SJSA1 (cell line): ENCODE measurements at regions not wholly inside any gene's neighbourhood (a gene's known extent, or its start where the extent isn't known, plus 50 kb on each side); places are given as distances from the start of the nearest gene placed in this dataset.
"Not testable (repeated sequence)": the region's sequence is repeated elsewhere in the genome, so short reads cannot be mapped to it uniquely, and the experiment has no call there.

Source experiments
- DNase-seq, 2 experiments: peaks; one replicate each; pipeline ENCODE4 v3.0.0-alpha.2; 2015 to 2020; ENCODE audit warnings: low spot score in 2 of 2, low read depth in 1 of 2
- H3K27ac ChIP-seq: fragments of 250-450 bp; sonication (Bioruptor Pico); 2 replicates; pipeline ENCODE4 v1.5.1; 2020; ENCODE audit warnings: mild to moderate bottlenecking, moderate library complexity
- H3K27me3 ChIP-seq: fragments of 250-450 bp; sonication (Bioruptor Pico); replicated peaks from 2 replicates; pipeline ENCODE4 v1.5.1; 2020; ENCODE audit warnings: mild to moderate bottlenecking, moderate library complexity
- H3K36me3 ChIP-seq: fragments of 250-450 bp; sonication (Bioruptor Pico); 2 replicates; pipeline ENCODE4 v1.5.1; 2020; ENCODE audit warnings: mild to moderate bottlenecking
- H3K4me1 ChIP-seq: fragments of 250-450 bp; sonication (Bioruptor Pico); replicated peaks from 2 replicates; pipeline ENCODE4 v1.6.1; 2021; ENCODE audit warnings: mild to moderate bottlenecking
- H3K4me3 ChIP-seq: fragments of 250-450 bp; sonication (Bioruptor Pico); 2 replicates; pipeline ENCODE4 v1.5.1; 2020; ENCODE audit warnings: mild to moderate bottlenecking
- H3K9me3 ChIP-seq: fragments of 250-450 bp; sonication (Bioruptor Pico); replicated peaks from 2 replicates; pipeline ENCODE4 v1.5.1; 2020; ENCODE audit warnings: mild to moderate bottlenecking

DNA sequence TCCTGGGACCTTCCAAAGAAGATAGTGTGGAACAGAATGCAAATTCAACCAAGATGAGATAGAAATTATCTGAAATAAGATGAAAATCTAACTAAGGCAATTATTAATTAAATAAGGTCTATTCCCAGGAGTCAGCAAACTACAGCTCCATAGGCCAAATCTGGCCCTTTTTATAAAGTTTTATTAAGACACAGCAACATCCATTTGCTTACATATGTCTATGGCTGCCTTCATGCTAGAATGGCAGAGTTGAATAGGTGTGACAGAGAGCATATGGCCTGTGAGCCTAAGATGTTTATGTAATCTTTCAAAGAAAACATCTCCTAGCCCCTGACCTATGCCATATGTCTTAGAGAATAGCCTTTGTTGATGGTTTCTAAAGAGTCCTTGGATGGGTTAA, 503.0 kb downstream of the EDEM1 start:
- no peak overlapping the region for H3K27ac ChIP-seq
- H3K27me3 ChIP-seq, result no peaks in the 10 kb centered on the region
- H3K4me3 ChIP-seq, result no peak overlapping the region
- no peaks in the 10 kb centered on the region for H3K36me3 ChIP-seq
- no peaks in the 10 kb centered on the region for H3K9me3 ChIP-seq
- peaks cover 27% of the 10 kb centered on the region for H3K4me1 ChIP-seq
- DNase-seq, result no peak

DNA sequence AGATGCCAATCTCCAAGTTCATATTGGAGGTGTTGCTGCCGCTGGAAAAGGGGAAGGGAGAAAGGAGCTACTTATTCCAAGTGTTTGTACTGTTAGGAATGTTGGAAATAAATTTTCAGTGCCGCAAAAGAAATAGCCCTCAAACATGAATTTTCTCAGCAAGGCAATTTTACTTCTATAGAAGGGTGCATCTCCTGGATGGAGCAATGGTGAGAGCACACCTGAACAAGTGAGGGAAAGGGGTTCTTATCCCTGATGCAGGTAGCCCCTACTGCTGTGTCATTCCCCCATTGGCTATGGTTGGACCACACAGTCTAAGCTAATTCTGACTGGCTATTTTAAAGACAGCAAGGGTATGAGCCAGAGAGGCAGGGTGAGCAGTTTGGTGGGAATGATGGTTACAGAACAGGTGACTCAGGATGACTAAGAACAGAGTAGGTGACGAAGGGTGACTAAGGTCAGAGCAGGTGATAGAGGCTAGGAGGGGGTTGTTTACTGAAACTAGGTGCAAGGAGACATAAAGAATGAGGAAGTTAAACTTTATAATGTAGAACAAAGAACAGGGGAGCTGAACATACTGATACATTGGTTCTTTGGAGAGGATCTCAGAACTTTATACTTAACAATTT, 503.5 kb downstream of the EDEM1 start:
- Histone ChIP-seq H3K4me3 (no peak overlapping the region), H3K36me3 (no peaks in the 10 kb centered on the region)
- DNase-seq, result no peak

DNA sequence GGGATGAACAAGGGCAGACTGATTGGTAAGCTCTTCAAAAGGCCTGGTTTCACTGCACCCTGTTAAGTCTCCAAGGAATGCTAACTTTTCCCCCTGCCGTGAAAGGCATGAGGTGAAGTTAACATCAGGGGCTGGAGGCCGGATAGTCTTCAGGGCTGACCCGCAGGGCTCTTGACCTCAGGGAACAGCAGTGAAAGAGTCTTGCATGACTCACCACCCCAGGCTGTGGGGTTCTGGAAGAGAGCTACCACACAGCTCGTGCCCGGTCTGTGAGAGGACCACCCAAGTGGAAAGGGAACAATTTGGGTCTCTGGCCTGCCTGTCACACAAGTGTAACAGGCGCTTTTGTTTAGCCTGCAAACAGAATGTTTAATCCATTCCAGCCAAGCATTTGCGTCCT, 504.9 kb downstream of the EDEM1 start:
- Histone ChIP-seq H3K9me3 (no peaks in the 10 kb centered on the region), H3K4me3 (no peak overlapping the region), H3K27me3 (no peaks in the 10 kb centered on the region), H3K27ac (peak overlapping the region; percentile 36; the same call in 1 of the 2 replicates), H3K36me3 (no peaks in the 10 kb centered on the region), H3K4me1 (peaks cover 27% of the 10 kb centered on the region)
- DNase-seq, result peak; percentile 79 to 90

More for the DNA sequence above, 503.5 kb downstream of the EDEM1 start:
- H3K27ac ChIP-seq, result no peak overlapping the region
- peaks cover 27% of the 10 kb centered on the region for H3K4me1 ChIP-seq
- H3K27me3 ChIP-seq, result no peaks in the 10 kb centered on the region
- H3K9me3 ChIP-seq, result no peaks in the 10 kb centered on the region

- H3K27me3 ChIP-seq, result no peaks in the 10 kb centered on the region
- no peaks in the 10 kb centered on the region for H3K36me3 ChIP-seq
- no peak overlapping the region for H3K4me3 ChIP-seq
- H3K4me1 ChIP-seq, result peaks cover 27% of the 10 kb centered on the region
- no peaks in the 10 kb centered on the region for H3K9me3 ChIP-seq
- no peak overlapping the region for H3K27ac ChIP-seq
- DNase-seq, result peak in 1 of 2 experiments; percentile 41
Measured at GRCh38 chr3:5694266-5694665, 506.8 kb downstream of the EDEM1 start.

DNA sequence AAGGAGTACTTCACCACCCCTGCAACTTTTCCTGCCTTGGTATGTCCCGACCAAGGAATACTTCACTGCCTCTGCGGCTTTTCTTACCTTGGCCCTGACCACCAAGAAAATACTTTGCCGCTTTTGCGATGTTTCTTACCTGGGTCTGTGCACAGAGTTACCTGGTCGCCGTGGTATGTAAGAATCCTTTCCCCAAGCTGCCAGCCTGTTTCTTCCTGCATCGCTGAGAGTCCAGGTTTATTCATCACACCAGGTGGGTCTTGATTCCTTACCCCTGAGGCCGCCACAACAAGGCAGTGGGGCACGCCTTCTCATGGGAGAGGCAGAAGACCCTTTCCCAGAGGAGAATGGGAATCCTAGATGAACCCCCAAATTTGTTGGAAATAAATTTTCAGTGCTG, 511.3 kb downstream of the EDEM1 start:
- no peak overlapping the region for H3K4me3 ChIP-seq
- no peaks in the 10 kb centered on the region for H3K27me3 ChIP-seq
- H3K9me3 ChIP-seq, result no peaks in the 10 kb centered on the region
- DNase-seq, result no peak
- H3K27ac ChIP-seq, result no peak overlapping the region
- H3K36me3 ChIP-seq, result no peaks in the 10 kb centered on the region
- H3K4me1 ChIP-seq, result peaks cover 7% of the 10 kb centered on the region

GRCh38 chr3:5699313-5699712, 511.8 kb downstream of the EDEM1 start:
- Histone ChIP-seq H3K4me1 (peaks cover 3% of the 10 kb centered on the region), H3K9me3 (no peaks in the 10 kb centered on the region), H3K27me3 (no peaks in the 10 kb centered on the region), H3K4me3 (no peak overlapping the region), H3K27ac (no peak overlapping the region), H3K36me3 (no peaks in the 10 kb centered on the region)
- no peak for DNase-seq

- no peak for DNase-seq
- no peaks in the 10 kb centered on the region for H3K36me3 ChIP-seq
- H3K4me3 ChIP-seq, result no peak overlapping the region
- no peaks in the 10 kb centered on the region for H3K4me1 ChIP-seq
- no peaks in the 10 kb centered on the region for H3K9me3 ChIP-seq
- no peaks in the 10 kb centered on the region for H3K27me3 ChIP-seq
- H3K27ac ChIP-seq, result no peak overlapping the region
Measured at GRCh38 chr3:5699811-5700210, 512.3 kb downstream of the EDEM1 start.

GRCh38 chr3:5701005-5701404, 513.5 kb downstream of the EDEM1 start:
- H3K9me3 ChIP-seq, H3K27me3 ChIP-seq, H3K36me3 ChIP-seq, H3K4me1 ChIP-seq, H3K27ac ChIP-seq, H3K4me3 ChIP-seq, DNase-seq: not testable (repeated sequence)

DNA sequence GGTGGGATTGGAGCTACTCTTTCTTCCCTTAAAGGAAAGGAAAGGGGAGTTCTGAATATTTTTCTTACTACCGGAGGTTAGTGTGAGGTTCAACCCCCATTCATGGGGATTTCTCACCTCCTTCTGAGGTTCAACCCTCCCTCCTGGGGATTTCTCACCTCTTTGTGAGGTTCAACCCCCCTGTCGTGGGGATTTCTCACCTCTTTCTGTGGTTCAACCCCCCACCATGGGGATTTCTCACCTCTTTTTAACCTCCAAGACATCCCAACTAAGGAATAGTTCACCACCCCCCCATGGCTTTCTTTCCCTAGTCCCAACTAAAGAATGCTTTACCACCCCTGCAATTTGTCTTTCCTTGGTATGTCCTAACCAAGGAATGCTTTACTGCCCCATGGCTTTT, 520.3 kb downstream of the EDEM1 start:
- no peak for DNase-seq
- Histone ChIP-seq H3K27me3 (no peaks in the 10 kb centered on the region), H3K36me3 (no peaks in the 10 kb centered on the region)

GRCh38 chr3:5709714-5710113, 522.2 kb downstream of the EDEM1 start:
- Histone ChIP-seq H3K36me3 (no peaks in the 10 kb centered on the region), H3K4me3 (no peak overlapping the region), H3K27me3 (no peaks in the 10 kb centered on the region), H3K4me1 (no peaks in the 10 kb centered on the region), H3K27ac (no peak overlapping the region), H3K9me3 (no peaks in the 10 kb centered on the region)
- no peak for DNase-seq

More for the DNA sequence above, 520.3 kb downstream of the EDEM1 start:
- no peak overlapping the region for H3K4me3 ChIP-seq
- no peak overlapping the region for H3K27ac ChIP-seq
- H3K4me1 ChIP-seq, result no peaks in the 10 kb centered on the region
- no peaks in the 10 kb centered on the region for H3K9me3 ChIP-seq

GRCh38 chr3:5710718-5711117, 523.2 kb downstream of the EDEM1 start:
- no peak overlapping the region for H3K4me3 ChIP-seq
- H3K4me1 ChIP-seq, result no peaks in the 10 kb centered on the region
- H3K27ac ChIP-seq, result no peak overlapping the region
- H3K27me3 ChIP-seq, result no peaks in the 10 kb centered on the region
- no peaks in the 10 kb centered on the region for H3K36me3 ChIP-seq
- H3K9me3 ChIP-seq, result no peaks in the 10 kb centered on the region
- DNase-seq, result no peak

- Histone ChIP-seq H3K27me3 (no peaks in the 10 kb centered on the region), H3K9me3 (no peaks in the 10 kb centered on the region), H3K4me1 (no peaks in the 10 kb centered on the region), H3K36me3 (no peaks in the 10 kb centered on the region), H3K4me3 (no peak overlapping the region), H3K27ac (no peak overlapping the region)
- DNase-seq, result no peak
Measured at GRCh38 chr3:5717254-5717653, 529.7 kb downstream of the EDEM1 start.

- not testable (repeated sequence) for H3K4me3 ChIP-seq, H3K27me3 ChIP-seq, H3K9me3 ChIP-seq, DNase-seq, H3K4me1 ChIP-seq, H3K27ac ChIP-seq, H3K36me3 ChIP-seq
Measured at GRCh38 chr3:5719668-5720067, 532.2 kb downstream of the EDEM1 start.

DNA sequence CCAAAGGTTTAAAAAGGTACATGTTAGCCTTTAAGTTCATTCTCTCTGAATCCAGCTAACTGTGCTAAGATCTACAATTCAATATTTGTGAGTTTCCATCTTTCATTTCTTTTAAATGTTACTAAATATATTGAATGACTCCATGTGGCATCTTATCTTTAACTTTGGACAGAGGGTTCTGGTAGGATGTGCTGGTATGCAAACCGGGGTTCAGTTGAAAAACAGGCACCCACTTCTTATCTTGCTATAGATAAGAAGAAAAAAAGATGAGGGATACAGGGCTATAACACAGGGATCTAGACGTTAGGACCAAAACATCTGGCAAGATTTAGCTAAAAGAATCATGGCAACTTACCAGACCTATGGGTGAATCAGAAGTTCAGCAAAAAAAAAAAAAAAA, 538.3 kb downstream of the EDEM1 start:
- Histone ChIP-seq H3K27me3 (no peaks in the 10 kb centered on the region), H3K4me1 (no peaks in the 10 kb centered on the region), H3K4me3 (no peak overlapping the region), H3K36me3 (no peaks in the 10 kb centered on the region), H3K27ac (no peak overlapping the region), H3K9me3 (no peaks in the 10 kb centered on the region)
- DNase-seq, result no peak

- H3K27me3 ChIP-seq, result no peaks in the 10 kb centered on the region
- no peaks in the 10 kb centered on the region for H3K36me3 ChIP-seq
- DNase-seq, result no peak
- H3K4me3 ChIP-seq, result no peak overlapping the region
- no peaks in the 10 kb centered on the region for H3K4me1 ChIP-seq
- H3K9me3 ChIP-seq, result no peaks in the 10 kb centered on the region
- no peak overlapping the region for H3K27ac ChIP-seq
Measured at GRCh38 chr3:5726621-5727020, 539.1 kb downstream of the EDEM1 start.
